ENCODE measurements at regions not wholly inside any gene's neighbourhood (a gene's known extent, or its start where the extent isn't known, plus 50 kb on each side); places are given as distances from the start of the nearest gene placed in this dataset.

- TF ChIP-seq, protein P1, sequence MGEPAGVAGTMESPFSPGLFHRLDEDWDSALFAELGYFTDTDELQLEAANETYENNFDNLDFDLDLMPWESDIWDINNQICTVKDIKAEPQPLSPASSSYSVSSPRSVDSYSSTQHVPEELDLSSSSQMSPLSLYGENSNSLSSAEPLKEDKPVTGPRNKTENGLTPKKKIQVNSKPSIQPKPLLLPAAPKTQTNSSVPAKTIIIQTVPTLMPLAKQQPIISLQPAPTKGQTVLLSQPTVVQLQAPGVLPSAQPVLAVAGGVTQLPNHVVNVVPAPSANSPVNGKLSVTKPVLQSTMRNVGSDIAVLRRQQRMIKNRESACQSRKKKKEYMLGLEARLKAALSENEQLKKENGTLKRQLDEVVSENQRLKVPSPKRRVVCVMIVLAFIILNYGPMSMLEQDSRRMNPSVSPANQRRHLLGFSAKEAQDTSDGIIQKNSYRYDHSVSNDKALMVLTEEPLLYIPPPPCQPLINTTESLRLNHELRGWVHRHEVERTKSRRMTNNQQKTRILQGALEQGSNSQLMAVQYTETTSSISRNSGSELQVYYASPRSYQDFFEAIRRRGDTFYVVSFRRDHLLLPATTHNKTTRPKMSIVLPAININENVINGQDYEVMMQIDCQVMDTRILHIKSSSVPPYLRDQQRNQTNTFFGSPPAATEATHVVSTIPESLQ (CRISPR knock-in tag; IDR thresholded peaks at IDR 0.05), result no peak
- TF ChIP-seq DDX20 (tag; IDR thresholded peaks at IDR 0.05; ENCODE audit: low read depth), result no peak
- TF ChIP-seq CCNT2 (IDR thresholded peaks at IDR 0.05; ENCODE audit: borderline replicate concordance, extremely low read depth, insufficient read length, low read depth, low read length), result peak; percentile 44
- TF ChIP-seq BHLHE40 (IDR thresholded peaks at IDR 0.05; ENCODE audit: low read length), result no peak
- TF ChIP-seq SOX6 (IDR thresholded peaks at IDR 0.05), result no peak
- TF ChIP-seq SAFB2 (IDR thresholded peaks at IDR 0.05; ENCODE audit: borderline replicate concordance, low read depth, low read length, severe bottlenecking), result no peak
- peak; percentile 30 for TF ChIP-seq POLR2B (IDR thresholded peaks at IDR 0.05; ENCODE audit: low read depth, partially characterized antibody)
- peak; percentile 84 for TF ChIP-seq SP1 (CRISPR knock-in tag; IDR thresholded peaks at IDR 0.05)
- 0 out of 2 replicates have a peak, but pooled peaks have one; percentile 7 for TF ChIP-seq TEAD4 (IDR thresholded peaks at IDR 0.05; ENCODE audit: low read length)
- TF ChIP-seq TEAD4 (CRISPR knock-in tag; IDR thresholded peaks at IDR 0.05; ENCODE audit: borderline replicate concordance), result no peak
- TF ChIP-seq BACH1 (tag; IDR thresholded peaks at IDR 0.05), result no peak
- TF ChIP-seq ETS1 (conservative IDR thresholded peaks at IDR 0.05; ENCODE audit: control insufficient read depth, low read depth, low read length), result 0 out of 2 replicates have a peak, but pooled peaks have one; percentile 44
- TF ChIP-seq CCAR2 (IDR thresholded peaks at IDR 0.05; ENCODE audit: low read depth, low read length), result no peak
- TF ChIP-seq, protein P2, sequence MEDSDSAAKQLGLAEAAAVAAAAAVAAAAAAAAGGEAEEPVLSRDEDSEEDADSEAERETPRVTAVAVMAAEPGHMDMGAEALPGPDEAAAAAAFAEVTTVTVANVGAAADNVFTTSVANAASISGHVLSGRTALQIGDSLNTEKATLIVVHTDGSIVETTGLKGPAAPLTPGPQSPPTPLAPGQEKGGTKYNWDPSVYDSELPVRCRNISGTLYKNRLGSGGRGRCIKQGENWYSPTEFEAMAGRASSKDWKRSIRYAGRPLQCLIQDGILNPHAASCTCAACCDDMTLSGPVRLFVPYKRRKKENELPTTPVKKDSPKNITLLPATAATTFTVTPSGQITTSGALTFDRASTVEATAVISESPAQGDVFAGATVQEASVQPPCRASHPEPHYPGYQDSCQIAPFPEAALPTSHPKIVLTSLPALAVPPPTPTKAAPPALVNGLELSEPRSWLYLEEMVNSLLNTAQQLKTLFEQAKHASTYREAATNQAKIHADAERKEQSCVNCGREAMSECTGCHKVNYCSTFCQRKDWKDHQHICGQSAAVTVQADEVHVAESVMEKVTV (CRISPR knock-in tag; IDR thresholded peaks at IDR 0.05), result no peak
- TF ChIP-seq CREM (IDR thresholded peaks at IDR 0.05; ENCODE audit: low read depth), result no peak
- TF ChIP-seq TCF3 (CRISPR knock-in tag; IDR thresholded peaks at IDR 0.05), result no peak
- no peak for TF ChIP-seq ZNF354B (CRISPR knock-in tag; IDR thresholded peaks at IDR 0.05)
- TF ChIP-seq, protein P3, sequence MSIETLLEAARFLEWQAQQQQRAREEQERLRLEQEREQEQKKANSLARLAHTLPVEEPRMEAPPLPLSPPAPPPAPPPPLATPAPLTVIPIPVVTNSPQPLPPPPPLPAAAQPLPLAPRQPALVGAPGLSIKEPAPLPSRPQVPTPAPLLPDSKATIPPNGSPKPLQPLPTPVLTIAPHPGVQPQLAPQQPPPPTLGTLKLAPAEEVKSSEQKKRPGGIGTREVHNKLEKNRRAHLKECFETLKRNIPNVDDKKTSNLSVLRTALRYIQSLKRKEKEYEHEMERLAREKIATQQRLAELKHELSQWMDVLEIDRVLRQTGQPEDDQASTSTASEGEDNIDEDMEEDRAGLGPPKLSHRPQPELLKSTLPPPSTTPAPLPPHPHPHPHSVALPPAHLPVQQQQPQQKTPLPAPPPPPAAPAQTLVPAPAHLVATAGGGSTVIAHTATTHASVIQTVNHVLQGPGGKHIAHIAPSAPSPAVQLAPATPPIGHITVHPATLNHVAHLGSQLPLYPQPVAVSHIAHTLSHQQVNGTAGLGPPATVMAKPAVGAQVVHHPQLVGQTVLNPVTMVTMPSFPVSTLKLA (conservative IDR thresholded peaks at IDR 0.05), result peak in 1 of 2 experiments; percentile 29; a peak in 1 of 4 replicates
- no peak for TF ChIP-seq HMG20B (CRISPR knock-in tag; IDR thresholded peaks at IDR 0.05)
- TF ChIP-seq ZNF507 (tag; conservative IDR thresholded peaks at IDR 0.05), result no peak
Observed at GRCh38 chr4:1579901-1580691, 104.0 kb downstream of the FAM53A start (continued).

Data from K562 (cell line).